ENCODE measurements at regions not wholly inside any gene's neighbourhood (a gene's known extent, or its start where the extent isn't known, plus 50 kb on each side); places are given as distances from the start of the nearest gene placed in this dataset.

DNA sequence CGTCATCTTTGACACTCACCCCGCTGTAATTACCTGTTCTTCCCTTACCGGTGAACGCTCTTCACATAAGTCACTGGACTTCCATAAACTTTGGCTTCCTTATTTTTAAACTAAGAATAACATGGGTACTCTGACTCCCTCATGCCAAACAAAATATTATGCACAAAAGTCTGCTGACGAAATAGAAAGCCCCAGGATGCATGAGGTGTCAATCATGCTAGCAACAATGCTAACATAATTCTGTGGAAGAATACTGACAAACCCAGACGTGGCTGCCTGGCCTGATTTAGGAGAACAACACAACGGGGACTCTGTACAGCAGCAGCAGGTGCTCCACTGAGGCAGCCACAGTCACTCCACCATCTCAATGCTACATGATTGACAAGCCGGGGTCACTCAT lies 137.5 kb downstream of the CCDC71L start:
- TF ChIP-seq, protein P1, sequence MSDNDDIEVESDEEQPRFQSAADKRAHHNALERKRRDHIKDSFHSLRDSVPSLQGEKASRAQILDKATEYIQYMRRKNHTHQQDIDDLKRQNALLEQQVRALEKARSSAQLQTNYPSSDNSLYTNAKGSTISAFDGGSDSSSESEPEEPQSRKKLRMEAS (IDR thresholded peaks at IDR 0.05): no peak
- TF ChIP-seq RAD21 (IDR thresholded peaks at IDR 0.05; ENCODE audit: low read depth) (no peak), EP300 (IDR thresholded peaks at IDR 0.05; ENCODE audit: borderline replicate concordance) (no peak), FOXM1 (IDR thresholded peaks at IDR 0.05; ENCODE audit: borderline replicate concordance, low read depth) (no peak), TAF1 (IDR thresholded peaks at IDR 0.05; ENCODE audit: low read depth) (no peak), CREB1 (IDR thresholded peaks at IDR 0.05; ENCODE audit: low read depth) (no peak), TEAD4 (IDR thresholded peaks at IDR 0.05) (no peak)
- TF ChIP-seq, protein P2, sequence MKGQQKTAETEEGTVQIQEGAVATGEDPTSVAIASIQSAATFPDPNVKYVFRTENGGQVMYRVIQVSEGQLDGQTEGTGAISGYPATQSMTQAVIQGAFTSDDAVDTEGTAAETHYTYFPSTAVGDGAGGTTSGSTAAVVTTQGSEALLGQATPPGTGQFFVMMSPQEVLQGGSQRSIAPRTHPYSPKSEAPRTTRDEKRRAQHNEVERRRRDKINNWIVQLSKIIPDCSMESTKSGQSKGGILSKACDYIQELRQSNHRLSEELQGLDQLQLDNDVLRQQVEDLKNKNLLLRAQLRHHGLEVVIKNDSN (IDR thresholded peaks at IDR 0.05): no peak
- TF ChIP-seq, protein P3, sequence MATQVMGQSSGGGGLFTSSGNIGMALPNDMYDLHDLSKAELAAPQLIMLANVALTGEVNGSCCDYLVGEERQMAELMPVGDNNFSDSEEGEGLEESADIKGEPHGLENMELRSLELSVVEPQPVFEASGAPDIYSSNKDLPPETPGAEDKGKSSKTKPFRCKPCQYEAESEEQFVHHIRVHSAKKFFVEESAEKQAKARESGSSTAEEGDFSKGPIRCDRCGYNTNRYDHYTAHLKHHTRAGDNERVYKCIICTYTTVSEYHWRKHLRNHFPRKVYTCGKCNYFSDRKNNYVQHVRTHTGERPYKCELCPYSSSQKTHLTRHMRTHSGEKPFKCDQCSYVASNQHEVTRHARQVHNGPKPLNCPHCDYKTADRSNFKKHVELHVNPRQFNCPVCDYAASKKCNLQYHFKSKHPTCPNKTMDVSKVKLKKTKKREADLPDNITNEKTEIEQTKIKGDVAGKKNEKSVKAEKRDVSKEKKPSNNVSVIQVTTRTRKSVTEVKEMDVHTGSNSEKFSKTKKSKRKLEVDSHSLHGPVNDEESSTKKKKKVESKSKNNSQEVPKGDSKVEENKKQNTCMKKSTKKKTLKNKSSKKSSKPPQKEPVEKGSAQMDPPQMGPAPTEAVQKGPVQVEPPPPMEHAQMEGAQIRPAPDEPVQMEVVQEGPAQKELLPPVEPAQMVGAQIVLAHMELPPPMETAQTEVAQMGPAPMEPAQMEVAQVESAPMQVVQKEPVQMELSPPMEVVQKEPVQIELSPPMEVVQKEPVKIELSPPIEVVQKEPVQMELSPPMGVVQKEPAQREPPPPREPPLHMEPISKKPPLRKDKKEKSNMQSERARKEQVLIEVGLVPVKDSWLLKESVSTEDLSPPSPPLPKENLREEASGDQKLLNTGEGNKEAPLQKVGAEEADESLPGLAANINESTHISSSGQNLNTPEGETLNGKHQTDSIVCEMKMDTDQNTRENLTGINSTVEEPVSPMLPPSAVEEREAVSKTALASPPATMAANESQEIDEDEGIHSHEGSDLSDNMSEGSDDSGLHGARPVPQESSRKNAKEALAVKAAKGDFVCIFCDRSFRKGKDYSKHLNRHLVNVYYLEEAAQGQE (IDR thresholded peaks at IDR 0.05; ENCODE audit: low read depth): no peak
